IPS DF 19.7 (cell line): ENCODE measurements at regions not wholly inside any gene's neighbourhood (a gene's known extent, or its start where the extent isn't known, plus 50 kb on each side); places are given as distances from the start of the nearest gene placed in this dataset.

Experiments
- DNase-seq: peaks from one replicate; pipeline ENCODE4 v3.0.0-alpha.2; 2013; ENCODE audit warnings: low read depth, low spot score

DNA sequence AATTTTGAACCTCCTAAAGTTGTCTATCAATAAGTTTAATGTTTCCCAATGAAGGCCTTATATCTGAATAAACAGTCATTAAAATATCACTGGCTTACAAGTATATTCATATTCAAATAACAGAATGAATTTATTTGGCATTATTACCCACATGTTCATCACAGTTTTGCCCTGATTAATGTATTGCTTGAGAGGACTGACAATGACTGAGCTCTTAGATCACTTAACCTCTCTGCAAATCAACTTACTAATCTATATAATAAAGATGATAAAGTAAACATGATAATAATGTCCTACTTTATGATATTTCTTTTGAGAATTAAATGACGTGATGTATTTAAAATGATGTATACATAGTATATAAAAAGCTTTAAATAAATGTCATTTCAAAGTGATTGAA is 532.0 kb upstream of the GBE1 start:
- no peak for DNase-seq

DNA sequence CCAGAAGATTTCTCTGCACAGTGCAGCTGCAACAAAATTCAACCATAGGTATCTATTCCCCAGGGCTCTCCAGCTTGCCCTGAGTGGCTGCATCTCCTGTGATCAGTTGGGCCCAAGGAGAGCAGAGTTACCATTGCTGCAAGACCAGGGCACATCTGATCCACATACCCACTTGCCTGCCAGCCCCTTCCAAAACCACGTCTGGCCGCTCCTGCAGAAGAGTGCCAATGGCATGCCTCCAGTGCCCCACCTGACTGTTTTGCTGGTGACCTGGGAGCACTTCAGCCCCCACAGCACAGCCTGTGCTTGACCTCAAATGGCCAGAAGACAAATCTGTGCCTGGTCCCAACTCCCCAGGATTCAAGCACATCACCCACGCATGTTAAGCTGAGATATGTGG is 526.1 kb upstream of the GBE1 start:
- DNase-seq = no peak

DNA sequence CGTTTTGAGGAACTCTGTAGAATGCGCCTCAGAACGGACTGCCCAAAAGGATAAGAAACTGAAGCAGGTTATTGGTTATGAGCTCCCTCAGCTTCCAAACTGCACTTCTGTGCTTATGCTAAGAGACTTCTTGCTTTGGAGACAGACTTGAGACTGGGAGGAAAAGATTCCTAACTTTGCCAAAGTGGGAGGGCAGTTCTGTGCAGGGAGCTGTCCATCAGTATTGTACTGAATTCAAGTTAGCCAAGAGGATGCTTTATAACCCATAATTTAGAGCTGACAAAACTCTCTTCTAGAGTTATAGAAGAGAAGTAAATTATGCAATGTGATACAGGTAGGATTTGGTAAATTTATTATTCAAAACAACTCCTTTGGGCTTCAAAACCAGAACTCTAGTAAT is 519.8 kb upstream of the GBE1 start:
- DNase-seq = no peak

DNA sequence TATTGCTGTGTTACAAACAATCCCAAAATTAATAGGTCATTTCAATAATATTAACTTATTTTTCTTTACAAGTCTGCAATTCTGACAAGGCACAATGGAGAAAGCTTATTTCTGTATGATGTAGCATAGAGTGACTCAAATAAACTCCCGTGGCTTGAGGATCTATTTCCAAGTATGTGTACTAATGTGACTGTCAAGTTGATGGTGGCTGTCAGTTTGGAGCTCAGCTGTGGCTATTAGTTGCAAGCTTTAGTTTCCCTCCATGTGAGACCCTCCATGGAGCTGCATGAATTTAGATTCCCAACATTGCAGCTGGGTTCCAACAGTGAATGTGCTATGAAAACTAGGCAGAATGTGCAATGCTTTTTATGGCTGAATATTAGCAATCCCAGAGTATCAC is 515.5 kb upstream of the GBE1 start:
- no peak for DNase-seq

DNA sequence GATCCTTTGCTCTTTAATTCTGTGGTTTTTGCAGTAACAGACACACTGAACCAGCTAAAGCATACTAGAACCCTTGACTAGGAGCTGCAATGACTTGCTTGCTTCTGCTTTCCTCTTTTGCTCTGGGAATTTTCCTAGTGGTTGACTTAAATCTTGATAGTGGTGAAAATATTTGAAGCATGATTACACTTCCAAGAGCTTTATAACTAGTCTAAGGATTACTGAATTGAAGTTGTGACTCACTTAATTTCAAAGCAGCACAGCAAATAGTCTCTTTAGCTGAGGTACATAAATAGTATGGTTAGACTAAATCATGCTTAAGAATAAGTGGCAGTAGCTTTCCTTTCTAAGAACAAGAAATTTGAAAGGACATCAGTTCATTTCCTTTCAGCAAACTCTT is 513.5 kb upstream of the GBE1 start:
- no peak for DNase-seq

DNA sequence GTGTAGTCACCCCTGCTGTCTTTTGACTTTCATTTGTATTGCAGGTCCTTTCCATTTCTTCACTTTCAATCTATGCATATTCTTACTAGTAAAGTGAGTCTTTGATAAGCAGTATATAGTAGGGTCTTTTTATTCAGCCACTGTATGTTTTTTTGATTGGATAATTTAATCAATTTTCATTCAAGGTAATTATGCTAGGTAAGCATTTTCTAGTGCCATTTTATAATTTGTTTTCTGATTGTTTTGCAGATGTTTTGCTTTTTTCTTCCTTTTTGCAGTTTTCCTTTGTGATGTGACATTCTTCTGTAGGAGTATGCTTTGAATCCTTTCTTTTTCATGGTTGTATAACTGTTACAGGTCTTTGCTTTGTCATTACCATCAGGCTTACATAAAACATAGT is 504.3 kb upstream of the GBE1 start:
- DNase-seq = no peak

DNA sequence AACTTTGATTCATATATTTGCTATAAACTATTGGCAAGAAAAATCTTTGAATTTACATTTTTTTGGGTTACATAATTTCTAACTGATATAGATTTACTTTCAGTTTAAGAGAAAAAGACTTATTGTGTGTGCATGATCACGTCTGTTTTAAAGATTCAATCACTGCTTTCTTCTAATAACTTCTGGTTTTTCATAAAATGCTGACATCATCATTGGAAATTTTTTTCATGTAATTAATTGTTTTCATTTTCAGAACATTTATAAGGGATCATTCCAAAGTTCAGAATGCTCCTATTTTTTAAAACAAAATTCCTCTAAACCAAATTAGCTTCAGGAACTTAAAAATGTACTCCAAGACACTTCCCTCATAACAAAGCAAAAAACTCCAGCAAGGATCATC is 500.7 kb upstream of the GBE1 start:
- no peak for DNase-seq

DNA sequence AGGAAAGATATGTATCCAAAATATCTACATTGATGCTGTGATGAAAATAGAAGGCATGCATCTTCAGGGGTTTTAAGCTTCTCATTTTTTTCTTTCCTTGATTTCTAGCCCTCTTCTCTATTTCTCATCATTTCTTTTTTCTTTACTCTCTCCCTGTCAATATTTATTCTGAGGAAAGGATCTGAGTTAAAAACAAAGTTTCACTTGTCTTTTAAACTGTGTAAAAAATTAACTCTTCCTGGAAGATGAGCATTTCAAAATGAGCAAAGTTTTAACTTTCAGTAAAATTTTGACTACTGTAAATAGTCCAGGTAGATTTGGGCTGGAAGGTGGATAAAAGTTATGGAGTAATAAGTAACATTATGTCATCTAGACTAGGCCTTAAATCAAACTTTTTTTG is 500.2 kb upstream of the GBE1 start:
- no peak for DNase-seq

DNA sequence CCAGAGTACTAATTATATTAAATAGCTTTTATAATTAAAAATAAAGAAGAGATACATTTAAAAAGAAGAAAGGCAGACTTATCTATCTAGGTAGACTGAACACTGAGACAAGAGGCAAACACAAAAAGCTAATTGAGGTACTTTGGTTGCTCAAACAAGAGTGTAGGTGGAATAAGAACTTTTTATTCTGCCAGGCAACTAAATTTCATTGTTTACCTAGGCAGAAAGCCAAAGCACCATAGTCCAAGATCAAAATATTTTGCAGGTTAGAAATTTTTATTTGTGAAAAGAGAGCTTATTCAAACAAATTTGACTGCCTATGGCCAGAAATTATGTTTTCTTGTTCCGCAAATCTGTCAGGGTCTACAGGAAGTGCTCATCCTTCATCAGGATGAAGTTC is 499.6 kb upstream of the GBE1 start:
- DNase-seq = no peak

DNA sequence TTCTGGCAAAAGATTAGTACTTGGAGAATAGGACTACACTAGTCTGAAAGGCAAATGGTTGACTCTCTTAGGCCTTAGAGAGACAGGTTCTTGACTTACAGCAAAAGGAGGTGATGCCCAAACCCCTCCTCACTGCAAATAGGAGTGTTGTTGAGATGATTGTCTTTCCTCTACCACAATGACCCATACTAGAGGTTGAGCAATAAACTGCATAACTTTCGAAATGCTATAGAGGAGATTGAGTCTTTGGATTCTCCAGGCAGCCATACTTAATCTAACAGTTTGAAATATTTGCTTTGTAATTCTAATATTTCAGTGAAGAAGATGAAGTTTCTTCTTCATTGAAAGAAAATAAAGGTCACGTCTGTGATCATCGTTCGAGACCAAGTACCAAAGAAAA is 498.5 kb upstream of the GBE1 start:
- DNase-seq = no peak

DNA sequence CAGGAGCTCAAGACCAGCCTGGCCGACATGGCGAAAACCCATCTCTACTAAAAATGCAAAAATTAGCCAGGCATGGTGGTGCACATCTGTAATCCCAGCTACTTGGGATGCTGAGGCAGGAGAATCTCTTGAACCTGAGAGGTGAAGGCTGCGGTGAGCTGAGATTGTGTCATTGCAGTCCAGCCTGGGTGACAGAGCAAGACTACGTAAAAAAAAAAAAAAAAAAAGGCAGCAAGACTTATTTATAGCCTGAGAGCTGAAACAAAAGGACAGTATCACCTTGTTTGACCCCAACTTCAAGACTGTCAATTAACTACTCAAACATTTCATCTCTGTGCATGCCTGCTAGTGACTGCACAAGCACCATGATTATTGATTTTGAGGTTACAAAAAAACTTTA is 478.9 kb upstream of the GBE1 start:
- DNase-seq = no peak

DNA sequence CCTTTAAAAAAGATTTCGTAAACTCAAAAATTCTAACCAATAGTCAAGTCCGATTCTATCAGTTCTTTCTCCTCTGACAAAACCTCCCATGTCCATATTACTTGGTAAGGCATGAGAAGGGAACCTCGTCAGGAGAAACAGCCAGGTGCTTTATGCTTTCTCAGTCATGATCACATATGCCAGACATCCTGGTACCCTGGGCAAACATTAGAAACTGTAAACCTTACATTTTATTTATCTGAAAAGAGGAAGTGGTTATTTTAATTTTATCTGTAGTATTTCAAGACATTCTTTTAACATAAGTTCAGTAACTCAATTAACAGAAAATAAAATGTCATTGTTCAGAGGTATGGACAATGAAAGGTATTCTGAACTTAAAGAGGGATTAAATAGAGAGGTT is 474.8 kb upstream of the GBE1 start:
- no peak for DNase-seq

DNA sequence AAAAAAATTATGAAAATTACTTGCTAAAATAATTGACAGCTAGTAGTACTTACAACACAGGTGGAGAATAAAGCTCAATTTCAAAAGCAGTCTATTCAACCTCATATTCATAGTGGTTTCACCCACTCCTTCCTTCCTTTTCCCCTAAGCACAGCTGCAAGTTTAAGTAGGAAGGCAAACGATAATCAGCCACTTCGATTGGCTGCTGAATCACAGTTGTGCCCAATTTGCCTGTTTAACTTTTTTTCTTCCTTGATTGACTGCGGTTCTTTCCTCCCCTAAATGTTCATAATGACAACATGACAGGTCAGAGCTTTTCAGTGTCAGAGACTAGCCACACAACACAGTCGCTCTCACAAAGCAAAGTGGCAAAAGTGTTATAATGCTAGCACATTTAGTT is 468.0 kb upstream of the GBE1 start:
- no peak for DNase-seq

DNA sequence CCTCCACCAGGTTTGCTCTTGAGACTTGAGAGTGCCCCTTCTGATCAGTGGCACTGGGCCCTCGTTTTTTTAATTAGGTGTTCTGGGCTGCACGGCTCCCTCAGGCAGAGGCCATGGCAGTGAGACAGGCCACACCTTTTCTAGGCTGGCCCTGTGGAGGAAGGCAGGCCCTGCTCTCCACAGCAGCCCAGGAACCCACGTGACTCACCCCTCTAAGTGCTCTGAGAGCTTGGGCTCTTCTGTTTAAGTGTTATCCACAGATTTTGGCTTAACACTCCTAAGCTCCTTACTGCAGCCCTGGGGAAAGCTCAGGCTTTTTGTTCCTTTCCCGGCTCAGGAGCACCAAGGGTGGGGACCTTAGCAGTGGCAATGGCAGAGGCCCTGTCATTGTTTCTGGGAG is 463.2 kb upstream of the GBE1 start:
- no peak for DNase-seq

DNA sequence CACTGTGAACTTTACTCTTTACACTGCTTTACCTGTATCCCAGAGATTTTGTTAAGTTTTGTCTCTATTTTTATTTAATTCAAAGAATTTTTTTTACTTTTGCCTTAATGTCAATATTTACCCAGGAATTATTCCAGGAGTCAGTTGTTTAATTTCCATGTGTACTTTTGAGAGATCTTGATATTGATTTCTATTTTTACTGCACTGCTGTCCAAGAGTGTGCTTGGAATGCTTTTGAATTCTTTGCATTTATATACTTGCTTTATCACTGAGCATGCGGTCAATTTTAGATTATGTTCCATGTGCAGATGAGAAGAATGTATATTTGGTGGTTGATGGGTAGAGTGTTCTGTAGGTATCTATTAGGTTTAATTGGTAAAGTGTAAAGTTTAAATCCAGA is 461.0 kb upstream of the GBE1 start:
- DNase-seq = no peak

DNA sequence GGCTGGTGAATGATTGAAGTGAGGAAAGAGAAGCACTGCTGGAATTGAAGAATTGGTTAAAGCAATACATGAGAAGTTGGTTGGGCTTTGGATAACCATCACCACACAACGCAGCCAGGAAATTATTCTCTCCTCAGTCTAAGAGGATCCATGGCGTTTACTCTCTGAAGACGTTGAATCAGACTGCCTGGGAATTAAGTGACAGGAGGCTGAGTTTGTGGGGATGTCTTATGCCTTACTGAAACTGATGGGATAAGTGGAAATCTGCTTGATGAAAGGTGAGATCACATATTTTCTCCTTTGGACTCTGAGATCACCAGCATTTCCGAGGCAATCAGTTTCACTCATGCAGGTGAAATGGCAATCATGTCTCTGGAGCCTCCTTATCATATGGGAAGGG is 456.1 kb upstream of the GBE1 start:
- no peak for DNase-seq

DNA sequence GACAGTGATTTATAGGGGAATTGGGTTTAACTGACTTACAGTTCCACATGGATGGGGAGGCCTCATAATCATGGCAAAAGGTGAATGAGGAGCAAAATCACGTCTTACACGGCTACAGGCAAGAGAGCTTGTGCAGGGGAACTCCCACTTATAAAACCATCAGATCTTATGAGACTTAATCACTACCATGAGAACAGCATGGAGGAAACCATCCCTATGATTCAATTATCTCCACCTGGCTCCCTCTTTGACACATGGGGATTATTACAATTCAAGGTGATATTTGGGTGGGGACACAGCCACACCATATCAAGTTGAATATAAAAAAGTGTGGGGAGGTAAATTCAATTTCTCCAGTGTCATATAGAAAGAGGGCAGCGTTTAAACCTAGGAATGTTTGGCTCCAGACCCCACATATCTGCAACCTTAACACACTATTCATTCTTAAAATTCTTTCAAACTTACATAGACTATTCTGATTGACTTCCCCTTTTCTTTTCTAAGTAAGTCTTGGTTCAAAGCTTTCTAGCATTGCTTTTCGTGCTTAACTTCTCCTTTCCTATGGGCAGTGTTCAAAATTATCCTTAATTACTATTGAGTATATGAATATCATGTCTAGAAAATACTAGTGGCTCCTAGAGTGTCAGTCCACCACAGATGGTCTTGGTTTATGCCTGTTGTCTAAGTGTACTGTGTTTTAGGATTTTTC is 446.7 kb upstream of the GBE1 start:
- no peak for DNase-seq

DNA sequence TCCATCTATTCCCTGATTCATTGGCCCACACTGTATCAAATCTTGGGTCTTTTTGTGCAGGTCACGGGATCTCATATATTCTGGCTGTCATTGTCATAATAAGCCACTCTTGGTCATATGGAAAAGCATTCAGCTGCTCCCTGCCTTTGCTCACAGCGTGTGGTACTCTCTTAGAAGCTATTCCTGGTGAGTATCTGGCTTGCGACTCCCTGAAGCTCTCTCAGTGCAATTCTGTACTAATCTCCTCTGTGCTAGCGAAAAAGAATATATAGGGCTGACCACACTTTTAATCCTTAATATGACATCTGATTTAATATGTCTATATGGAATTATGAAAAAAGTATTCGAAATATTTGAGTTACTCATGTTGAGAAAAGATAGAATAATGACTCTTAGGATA is 440.8 kb upstream of the GBE1 start:
- DNase-seq = no peak

DNA sequence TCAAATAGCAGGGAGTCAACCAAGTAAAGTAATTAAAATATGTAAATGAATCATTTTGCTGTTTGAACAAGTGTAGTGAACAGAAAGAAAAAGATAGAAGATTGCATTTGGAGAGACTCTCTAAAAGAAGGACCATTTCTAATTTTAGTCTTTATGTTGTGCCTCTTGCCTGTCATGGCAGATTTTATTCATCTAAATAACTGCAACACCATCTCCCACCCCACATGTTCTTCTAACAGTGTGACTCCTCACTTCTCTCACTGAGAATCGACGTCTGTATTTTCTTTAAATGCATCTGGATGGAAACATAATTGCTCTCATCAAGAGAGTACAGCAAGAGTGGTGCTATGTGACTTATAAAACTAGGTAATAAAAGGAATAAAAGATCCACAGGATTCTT is 439.9 kb upstream of the GBE1 start:
- DNase-seq = no peak

DNA sequence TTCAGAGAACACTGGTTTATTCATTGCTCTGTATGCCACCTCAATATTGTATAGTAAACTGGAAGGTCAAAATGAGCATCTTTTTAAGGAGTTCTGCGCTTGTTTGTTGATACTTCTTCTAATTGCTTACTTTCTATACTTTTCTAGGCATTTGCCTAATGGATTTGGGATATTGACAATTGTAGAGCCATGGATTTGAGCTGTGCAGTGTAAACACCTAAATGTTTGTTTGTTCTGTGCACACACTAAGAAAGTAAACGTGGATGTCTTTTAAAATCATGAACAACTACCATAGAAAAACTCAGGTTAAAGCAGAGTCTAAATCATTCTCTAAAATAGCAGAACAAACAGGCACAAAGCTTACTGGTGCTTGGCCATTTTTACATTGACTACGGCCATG is 436.6 kb upstream of the GBE1 start:
- DNase-seq = no peak

DNA sequence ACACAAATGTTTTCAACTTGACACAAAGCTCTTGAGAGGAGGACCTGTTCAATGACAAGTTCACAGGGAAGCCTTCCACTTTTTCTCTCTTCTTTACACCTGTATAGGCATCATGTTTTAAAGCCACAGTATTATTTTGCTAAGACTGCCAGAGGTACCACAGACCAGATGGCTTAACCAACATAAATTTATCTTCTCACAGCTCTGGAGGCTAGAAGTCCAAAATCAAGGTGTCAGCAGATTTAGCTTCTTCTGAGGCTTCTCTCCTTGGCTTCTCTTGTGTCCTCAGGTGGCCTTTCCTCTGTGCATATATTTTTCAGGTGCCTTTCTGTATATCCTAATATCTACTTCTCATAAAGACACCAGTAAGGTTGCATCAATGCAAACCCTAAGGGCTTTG is 435.2 kb upstream of the GBE1 start:
- no peak for DNase-seq

DNA sequence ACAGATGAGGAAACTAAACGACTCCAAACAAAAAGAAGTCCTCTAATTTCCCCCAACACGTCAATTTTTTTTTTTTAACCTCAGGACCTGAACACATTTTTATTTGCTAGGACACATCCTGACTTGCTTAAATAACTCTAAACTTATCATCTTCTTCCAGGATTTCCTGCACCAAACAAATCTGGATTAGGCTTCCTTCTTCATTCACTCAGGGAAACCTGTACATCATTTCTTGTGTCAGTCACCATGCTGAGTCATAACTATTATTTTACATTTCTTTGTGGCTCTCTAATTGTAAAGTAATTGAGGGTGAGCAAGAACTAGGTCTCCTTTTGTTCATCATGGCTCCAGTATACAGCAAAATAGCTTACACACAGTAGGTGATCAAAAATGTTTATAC is 433.4 kb upstream of the GBE1 start:
- DNase-seq = no peak

DNA sequence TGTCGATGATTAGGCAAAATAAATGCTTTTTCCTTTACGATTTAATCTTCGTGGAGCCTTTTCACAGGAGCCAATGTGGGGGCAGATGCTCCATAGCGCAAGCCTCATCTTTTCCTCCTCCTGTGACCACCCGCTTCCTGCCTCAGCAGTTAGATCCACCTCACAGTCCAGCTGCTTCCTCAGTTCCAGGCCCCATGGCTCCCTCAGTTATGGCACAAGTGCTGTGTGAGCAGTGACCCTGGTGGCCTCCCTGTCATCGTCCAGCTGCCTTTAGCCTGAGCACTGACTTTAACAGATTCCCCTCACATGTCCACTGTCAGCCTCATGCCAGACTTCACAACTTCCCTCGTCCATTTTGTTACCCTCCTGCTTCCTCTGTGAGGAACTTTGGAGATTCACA is 424.6 kb upstream of the GBE1 start:
- no peak for DNase-seq

DNA sequence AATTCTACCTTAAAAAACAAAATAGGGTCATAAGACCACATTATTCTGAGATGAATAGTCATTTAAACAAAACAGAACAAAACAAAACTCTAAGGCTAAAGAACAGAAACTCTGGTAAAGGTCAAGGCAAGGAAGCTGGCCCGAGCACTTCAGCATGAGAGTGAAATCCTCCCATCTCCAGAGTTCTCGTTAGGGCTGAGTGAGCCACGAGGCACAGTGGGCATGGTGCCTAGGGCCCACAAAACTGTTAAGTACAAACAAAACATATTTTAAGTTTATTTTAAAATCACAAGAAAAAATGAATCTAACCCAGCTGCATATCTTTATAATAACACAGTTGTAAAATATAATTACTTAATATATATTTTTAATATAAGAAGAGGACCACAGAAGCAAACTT is 417.8 kb upstream of the GBE1 start:
- no peak for DNase-seq

DNA sequence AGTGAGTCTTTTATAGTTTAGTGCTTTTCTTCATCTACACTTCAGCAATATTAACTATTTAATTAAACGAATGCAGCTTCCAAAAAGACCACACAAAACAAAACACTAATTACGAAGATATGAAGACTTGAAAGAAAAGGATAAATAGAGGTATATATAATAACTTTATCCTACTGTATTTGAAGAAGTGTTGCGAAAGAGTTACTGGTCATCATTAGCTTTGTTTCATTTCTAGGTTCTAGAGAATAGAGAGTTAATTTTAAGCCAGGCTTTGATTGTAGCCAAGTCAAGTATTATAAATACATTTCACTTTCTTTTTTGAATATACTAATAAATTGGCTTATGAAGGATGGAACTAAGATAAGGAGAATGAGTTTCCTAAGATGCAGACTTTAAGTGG is 416.8 kb upstream of the GBE1 start:
- no peak for DNase-seq
